Right atrium auricular region (tissue), 2 donors: ENCODE measurements at regions not wholly inside any gene's neighbourhood (a gene's known extent, or its start where the extent isn't known, plus 50 kb on each side); places are given as distances from the start of the nearest gene placed in this dataset.

Source experiments
- DNase-seq: peaks from one replicate; pipeline ENCODE4 v3.0.0-alpha.2; 2019; ENCODE audit warnings: low spot score
- H3K27ac ChIP-seq, 2 donors: fragments of 200-600 bp; sonication (generic); 1 replicate in 1 of 2; 2 replicates in 1 of 2; pipeline ENCODE4 v1.5.1; 2016 to 2019
- H3K27me3 ChIP-seq, 2 donors: fragments of 200-600 bp; sonication (generic); one replicate each; pipeline versions ENCODE4 v1.5.1 to v1.6.0; 2017 to 2019
- H3K36me3 ChIP-seq: fragments of 200-600 bp; sonication (generic); one replicate; pipeline ENCODE4 v1.5.1; 2016
- H3K4me1 ChIP-seq, 2 donors: fragments of 200-600 bp; sonication (generic); one replicate each; pipeline versions ENCODE4 v1.5.1 to v1.6.0; 2017 to 2019
- H3K4me3 ChIP-seq, 2 donors: fragments of 200-600 bp; sonication (generic); 1 replicate in 1 of 2; 2 replicates in 1 of 2; pipeline ENCODE4 v1.5.1; 2017 to 2019; ENCODE audit warnings: mild to moderate bottlenecking in 1 of 2, moderate library complexity in 1 of 2
- H3K9me3 ChIP-seq, 2 donors: fragments of 200-600 bp; sonication (generic); one replicate each; pipeline ENCODE4 v1.5.1; 2019
- CTCF ChIP-seq, 2 donors: fragments of 200-600 bp; sonication (generic); IDR thresholded peaks; one replicate each; pipeline ENCODE4 v1.5.1; 2019; ENCODE audit warnings: antibody characterized with exemption in 2 of 2

- no peak overlapping the region for H3K4me3 ChIP-seq
- no peak overlapping the region for H3K27ac ChIP-seq
- H3K27me3 ChIP-seq, result no peaks in the 10 kb centered on the region
- no peaks in the 10 kb centered on the region for H3K36me3 ChIP-seq
- no peak for TF ChIP-seq CTCF (IDR thresholded peaks at IDR 0.05)
- DNase-seq, result no peak
- no peaks in the 10 kb centered on the region for H3K4me1 ChIP-seq
- no peaks in the 10 kb centered on the region for H3K9me3 ChIP-seq
Measured at GRCh38 chrY:19083006-19083405, 309.5 kb upstream of the HSFY2 start.

GRCh38 chrY:19077698-19078113 lies 304.2 kb upstream of the HSFY2 start:
- no peaks in the 10 kb centered on the region for H3K27me3 ChIP-seq
- H3K36me3 ChIP-seq, result no peaks in the 10 kb centered on the region
- H3K9me3 ChIP-seq, result no peaks in the 10 kb centered on the region
- DNase-seq, result no peak
- no peak for TF ChIP-seq CTCF (IDR thresholded peaks at IDR 0.05)
- no peaks in the 10 kb centered on the region for H3K4me1 ChIP-seq
- no peak overlapping the region for H3K27ac ChIP-seq
- H3K4me3 ChIP-seq, result no peak overlapping the region

- no peaks in the 10 kb centered on the region for H3K36me3 ChIP-seq
- no peaks in the 10 kb centered on the region for H3K4me1 ChIP-seq
- H3K27ac ChIP-seq, result no peak overlapping the region
- TF ChIP-seq CTCF (IDR thresholded peaks at IDR 0.05), result no peak
- H3K9me3 ChIP-seq, result no peaks in the 10 kb centered on the region
- no peaks in the 10 kb centered on the region for H3K27me3 ChIP-seq
- no peak overlapping the region for H3K4me3 ChIP-seq
- no peak for DNase-seq
Measured at GRCh38 chrY:19076846-19077697, 303.5 kb upstream of the HSFY2 start.

- Histone ChIP-seq H3K4me3 (no peak overlapping the region), H3K9me3 (no peaks in the 10 kb centered on the region), H3K27me3 (no peaks in the 10 kb centered on the region), H3K4me1 (no peaks in the 10 kb centered on the region), H3K36me3 (no peaks in the 10 kb centered on the region), H3K27ac (no peak overlapping the region)
- TF ChIP-seq CTCF (IDR thresholded peaks at IDR 0.05), result no peak
- peak; percentile 0 for DNase-seq
Measured at GRCh38 chrY:19075471-19076253, 302.1 kb upstream of the HSFY2 start.

- Histone ChIP-seq H3K36me3 (no peaks in the 10 kb centered on the region), H3K4me3 (no peak overlapping the region), H3K9me3 (no peaks in the 10 kb centered on the region), H3K27me3 (no peaks in the 10 kb centered on the region), H3K4me1 (no peaks in the 10 kb centered on the region), H3K27ac (no peak overlapping the region)
- DNase-seq, result no peak
- no peak for TF ChIP-seq CTCF (IDR thresholded peaks at IDR 0.05)
Measured at GRCh38 chrY:19067435-19067834, 293.9 kb upstream of the HSFY2 start.
